ENCODE measurements at regions not wholly inside any gene's neighbourhood (a gene's known extent, or its start where the extent isn't known, plus 50 kb on each side); places are given as distances from the start of the nearest gene placed in this dataset.

- no peak for TF ChIP-seq CTCF (conservative IDR thresholded peaks at IDR 0.05 in 1 of 2, IDR thresholded peaks at IDR 0.05 in 1 of 2; ENCODE audit: low read depth in 1 of 2, low read length in 2 of 2)
- no peak for TF ChIP-seq EZH2 (IDR thresholded peaks at IDR 0.05; ENCODE audit: low read length, missing control alignments)
Observed at GRCh38 chr1:99181892-99182291, 82.4 kb upstream of the PLPPR4 start.
